ENCODE measurements at regions not wholly inside any gene's neighbourhood (a gene's known extent, or its start where the extent isn't known, plus 50 kb on each side); places are given as distances from the start of the nearest gene placed in this dataset.

DNA sequence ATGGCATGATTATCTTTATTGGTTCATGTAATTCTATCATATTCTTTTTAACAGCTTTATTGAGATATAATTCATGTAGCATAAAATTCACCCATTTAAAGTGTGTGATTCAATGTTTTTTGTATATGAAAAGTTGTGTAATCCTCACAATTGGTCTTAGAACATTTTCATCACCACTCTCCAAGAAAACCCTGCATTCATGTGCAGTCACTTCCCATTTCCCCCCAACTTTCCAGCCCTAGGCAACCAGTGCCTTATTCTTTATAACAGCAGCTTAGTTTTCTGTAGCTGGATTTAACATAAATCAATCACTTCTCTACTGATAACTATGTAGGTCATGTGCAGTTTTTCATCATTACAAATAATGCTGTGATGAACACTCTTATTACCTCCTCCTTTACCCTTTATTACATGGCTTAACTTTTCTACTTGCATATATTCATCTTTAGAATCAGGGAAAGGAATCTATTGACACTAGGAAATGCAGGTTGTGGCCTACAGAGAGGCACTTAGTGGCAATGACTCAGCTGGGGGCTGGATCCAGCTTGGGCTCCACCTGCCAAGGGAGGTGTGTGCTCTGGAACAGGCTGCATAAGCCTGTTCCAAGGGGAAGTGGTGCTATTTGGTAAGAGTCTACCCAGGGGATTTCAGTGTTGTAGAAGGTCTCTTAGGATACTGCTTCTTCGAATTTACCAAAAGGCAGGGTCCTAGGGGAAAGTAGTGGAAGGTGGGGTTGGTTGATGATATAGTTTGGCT is 89.1 kb downstream of the ETAA1 start:
- no peak for TF ChIP-seq CTCF (IDR thresholded peaks at IDR 0.05; ENCODE audit: poor library complexity, severe bottlenecking)
- TF ChIP-seq EP300 (conservative IDR thresholded peaks at IDR 0.05; ENCODE audit: poor library complexity, severe bottlenecking), result no peak
- no peak for TF ChIP-seq POLR2AphosphoS5 (IDR thresholded peaks at IDR 0.05)
- no peak for TF ChIP-seq EZH2 (IDR thresholded peaks at IDR 0.05; ENCODE audit: borderline replicate concordance, insufficient read depth, low read length, poor library complexity, severe bottlenecking)
- TF ChIP-seq RAD21 (conservative IDR thresholded peaks at IDR 0.05), result no peak

Data from neural cell (in vitro differentiated cells).